A549 (cell line): ENCODE measurements at regions not wholly inside any gene's neighbourhood (a gene's known extent, or its start where the extent isn't known, plus 50 kb on each side); places are given as distances from the start of the nearest gene placed in this dataset.

Experiments
- CHD2 ChIP-seq: fragments of 150-350 bp; IDR thresholded peaks from 2 replicates; pipeline ENCODE4 v1.6.1; 2014; ENCODE audit warnings: low read length; ENCODE audit not compliant: partially characterized antibody
- EP300 ChIP-seq, 2 experiments: fragments of >200 bp; sonication (Bioruptor Twin); formaldehyde crosslinking; IDR thresholded peaks; 2 replicates in 1 of 2; 3 replicates in 1 of 2; pipeline ENCODE4 v1.6.1; 2016 to 2017
- MAZ ChIP-seq: fragments of 150-350 bp; IDR thresholded peaks from 2 replicates; pipeline ENCODE4 v1.6.1; 2014; ENCODE audit warnings: antibody characterized with exemption, low read depth, low read length, borderline replicate concordance
- NPAS2 ChIP-seq: fragments of 250-450 bp; sonication (Bioruptor Pico); IDR thresholded peaks from 2 replicates; pipeline ENCODE4 v1.8.0; 2022; ENCODE audit warnings: mild to moderate bottlenecking, moderate library complexity, borderline replicate concordance
- USF2 ChIP-seq: fragments of 450-650 bp; IDR thresholded peaks from 2 replicates; pipeline ENCODE4 v1.6.1; 2014; ENCODE audit warnings: antibody characterized with exemption
- TF ChIP-seq, protein P1 (sequence below): fragments of 200-600 bp; sonication (generic); IDR thresholded peaks from 2 replicates; pipeline ENCODE4 v1.6.1; 2016; ENCODE audit warnings: antibody characterized with exemption, mild to moderate bottlenecking, moderate library complexity

GRCh38 chr5:20692913-20693312 is 704.9 kb upstream of the CDH18 start:
- TF ChIP-seq USF2 (no peak), NPAS2 (CRISPR knock-in tag) (no peak), MAZ (no peak), EP300 (IDR thresholded peaks at IDR 0.05) (no peak), CHD2 (no peak)
- TF ChIP-seq, protein P1, sequence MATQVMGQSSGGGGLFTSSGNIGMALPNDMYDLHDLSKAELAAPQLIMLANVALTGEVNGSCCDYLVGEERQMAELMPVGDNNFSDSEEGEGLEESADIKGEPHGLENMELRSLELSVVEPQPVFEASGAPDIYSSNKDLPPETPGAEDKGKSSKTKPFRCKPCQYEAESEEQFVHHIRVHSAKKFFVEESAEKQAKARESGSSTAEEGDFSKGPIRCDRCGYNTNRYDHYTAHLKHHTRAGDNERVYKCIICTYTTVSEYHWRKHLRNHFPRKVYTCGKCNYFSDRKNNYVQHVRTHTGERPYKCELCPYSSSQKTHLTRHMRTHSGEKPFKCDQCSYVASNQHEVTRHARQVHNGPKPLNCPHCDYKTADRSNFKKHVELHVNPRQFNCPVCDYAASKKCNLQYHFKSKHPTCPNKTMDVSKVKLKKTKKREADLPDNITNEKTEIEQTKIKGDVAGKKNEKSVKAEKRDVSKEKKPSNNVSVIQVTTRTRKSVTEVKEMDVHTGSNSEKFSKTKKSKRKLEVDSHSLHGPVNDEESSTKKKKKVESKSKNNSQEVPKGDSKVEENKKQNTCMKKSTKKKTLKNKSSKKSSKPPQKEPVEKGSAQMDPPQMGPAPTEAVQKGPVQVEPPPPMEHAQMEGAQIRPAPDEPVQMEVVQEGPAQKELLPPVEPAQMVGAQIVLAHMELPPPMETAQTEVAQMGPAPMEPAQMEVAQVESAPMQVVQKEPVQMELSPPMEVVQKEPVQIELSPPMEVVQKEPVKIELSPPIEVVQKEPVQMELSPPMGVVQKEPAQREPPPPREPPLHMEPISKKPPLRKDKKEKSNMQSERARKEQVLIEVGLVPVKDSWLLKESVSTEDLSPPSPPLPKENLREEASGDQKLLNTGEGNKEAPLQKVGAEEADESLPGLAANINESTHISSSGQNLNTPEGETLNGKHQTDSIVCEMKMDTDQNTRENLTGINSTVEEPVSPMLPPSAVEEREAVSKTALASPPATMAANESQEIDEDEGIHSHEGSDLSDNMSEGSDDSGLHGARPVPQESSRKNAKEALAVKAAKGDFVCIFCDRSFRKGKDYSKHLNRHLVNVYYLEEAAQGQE: no peak
